ENCODE measurements at regions not wholly inside any gene's neighbourhood (a gene's known extent, or its start where the extent isn't known, plus 50 kb on each side); places are given as distances from the start of the nearest gene placed in this dataset.
"Not testable (repeated sequence)": the region's sequence is repeated elsewhere in the genome, so short reads cannot be mapped to it uniquely, and the experiment has no call there.

GRCh38 chr6:999552-999951 is 306.6 kb upstream of the EXOC2 start:
- in situ Hi-C loops (cut with MboI; ENCODE audit: low pct_unique_long_range_greater_than_20kb, low sequenced_read_pairs): no loop called here
- DNase-seq: no peak

- in situ Hi-C loops (cut with MboI; ENCODE audit: low pct_unique_long_range_greater_than_20kb, low sequenced_read_pairs): no loop called here
- DNase-seq: no peak
These were observed 305.6 kb upstream of the EXOC2 start for GRCh38 chr6:998551-998950.

- in situ Hi-C loops (cut with MboI; ENCODE audit: low pct_unique_long_range_greater_than_20kb, low sequenced_read_pairs): no loop called here
- no peak for DNase-seq
These were observed 303.4 kb upstream of the EXOC2 start for GRCh38 chr6:996271-996852.

GRCh38 chr6:991192-991591 is 298.3 kb upstream of the EXOC2 start:
- in situ Hi-C loops (cut with MboI; ENCODE audit: low pct_unique_long_range_greater_than_20kb, low sequenced_read_pairs): no loop called here
- DNase-seq: no peak

- in situ Hi-C loops (cut with MboI; ENCODE audit: low pct_unique_long_range_greater_than_20kb, low sequenced_read_pairs): no loop called here
- no peak for DNase-seq
These were observed 291.1 kb upstream of the EXOC2 start for GRCh38 chr6:984031-984430.

GRCh38 chr6:978937-979685 is 286.2 kb upstream of the EXOC2 start:
- in situ Hi-C loops (cut with MboI; ENCODE audit: low pct_unique_long_range_greater_than_20kb, low sequenced_read_pairs): no loop called here

GRCh38 chr6:977226-977625 is 284.3 kb upstream of the EXOC2 start:
- DNase-seq; in situ Hi-C loops (cut with MboI; ENCODE audit: low pct_unique_long_range_greater_than_20kb, low sequenced_read_pairs): not testable (repeated sequence)

More at GRCh38 chr6:978937-979685, 286.2 kb upstream of the EXOC2 start:
- DNase-seq: no peak

- in situ Hi-C loops (cut with MboI; ENCODE audit: low pct_unique_long_range_greater_than_20kb, low sequenced_read_pairs): no loop called here
- peak; percentile 3 for DNase-seq
These were observed 279.2 kb upstream of the EXOC2 start for GRCh38 chr6:971981-972640.

GRCh38 chr6:968791-969190 is 275.9 kb upstream of the EXOC2 start:
- in situ Hi-C loops (cut with MboI; ENCODE audit: low pct_unique_long_range_greater_than_20kb, low sequenced_read_pairs): no loop called here
- no peak for DNase-seq

- no peak for DNase-seq
- in situ Hi-C loops (cut with MboI; ENCODE audit: low pct_unique_long_range_greater_than_20kb, low sequenced_read_pairs): no loop called here
These were observed 274.8 kb upstream of the EXOC2 start for GRCh38 chr6:967701-968100.

GRCh38 chr6:965343-965742 is 272.4 kb upstream of the EXOC2 start:
- no peak for DNase-seq
- in situ Hi-C loops (cut with MboI; ENCODE audit: low pct_unique_long_range_greater_than_20kb, low sequenced_read_pairs): no loop called here

- in situ Hi-C loops (cut with MboI; ENCODE audit: low pct_unique_long_range_greater_than_20kb, low sequenced_read_pairs): no loop called here
- DNase-seq: no peak
These were observed 270.5 kb upstream of the EXOC2 start for GRCh38 chr6:963456-963855.

GRCh38 chr6:961407-961960 is 268.5 kb upstream of the EXOC2 start:
- no peak for DNase-seq
- in situ Hi-C loops (cut with MboI; ENCODE audit: low pct_unique_long_range_greater_than_20kb, low sequenced_read_pairs): no loop called here

- DNase-seq: no peak
- in situ Hi-C loops (cut with MboI; ENCODE audit: low pct_unique_long_range_greater_than_20kb, low sequenced_read_pairs): no loop called here
These were observed 267.4 kb upstream of the EXOC2 start for GRCh38 chr6:960356-960755.

- DNase-seq: no peak
- in situ Hi-C loops (cut with MboI; ENCODE audit: low pct_unique_long_range_greater_than_20kb, low sequenced_read_pairs): no loop called here
These were observed 265.5 kb upstream of the EXOC2 start for GRCh38 chr6:958488-958887.

- DNase-seq: no peak
- in situ Hi-C loops (cut with MboI; ENCODE audit: low pct_unique_long_range_greater_than_20kb, low sequenced_read_pairs): no loop called here
These were observed 258.7 kb upstream of the EXOC2 start for GRCh38 chr6:951399-952181.

GRCh38 chr6:947235-947934 is 254.4 kb upstream of the EXOC2 start:
- no peak for DNase-seq
- in situ Hi-C loops (cut with MboI; ENCODE audit: low pct_unique_long_range_greater_than_20kb, low sequenced_read_pairs): no loop called here

GRCh38 chr6:946546-946945 is 253.6 kb upstream of the EXOC2 start:
- in situ Hi-C loops (cut with MboI; ENCODE audit: low pct_unique_long_range_greater_than_20kb, low sequenced_read_pairs): no loop called here
- DNase-seq: no peak

Measured in KBM-7 (cell line).